NCI-H446 (cell line): ENCODE measurements at regions not wholly inside any gene's neighbourhood (a gene's known extent, or its start where the extent isn't known, plus 50 kb on each side); places are given as distances from the start of the nearest gene placed in this dataset.

ENCODE experiments used
- DNase-seq, 2 experiments: peaks; one replicate each; lab custom pipeline; 2025; lab: John Stamatoyannopoulos, UW

- DNase-seq = no peak
These were observed 118.8 kb upstream of the ADAMTS19 start for GRCh38 chr5:129341306-129341705.

- no peak for DNase-seq
These were observed 117.3 kb upstream of the ADAMTS19 start for GRCh38 chr5:129342796-129343195.

GRCh38 chr5:129345213-129345924 lies 114.7 kb upstream of the ADAMTS19 start:
- no peak for DNase-seq

- no peak for DNase-seq
These were observed 103.3 kb upstream of the ADAMTS19 start for GRCh38 chr5:129356846-129357245.

- DNase-seq = no peak
These were observed 102.0 kb upstream of the ADAMTS19 start for GRCh38 chr5:129358069-129358468.

- DNase-seq = no peak
These were observed 100.6 kb upstream of the ADAMTS19 start for GRCh38 chr5:129359450-129359849.

GRCh38 chr5:129361441-129362025 lies 98.6 kb upstream of the ADAMTS19 start:
- DNase-seq = no peak

- no peak for DNase-seq
These were observed 97.6 kb upstream of the ADAMTS19 start for GRCh38 chr5:129362456-129362855.

- no peak for DNase-seq
These were observed 96.1 kb upstream of the ADAMTS19 start for GRCh38 chr5:129363991-129364390.

GRCh38 chr5:129367883-129368282 lies 92.2 kb upstream of the ADAMTS19 start:
- no peak for DNase-seq

- DNase-seq = no peak
These were observed 88.1 kb upstream of the ADAMTS19 start for GRCh38 chr5:129372025-129372424.

GRCh38 chr5:129377504-129377903 lies 82.6 kb upstream of the ADAMTS19 start:
- no peak for DNase-seq

GRCh38 chr5:129378961-129379360 lies 81.1 kb upstream of the ADAMTS19 start:
- no peak for DNase-seq

GRCh38 chr5:129379406-129379805 lies 80.7 kb upstream of the ADAMTS19 start:
- DNase-seq = no peak

- no peak for DNase-seq
These were observed 77.0 kb upstream of the ADAMTS19 start for GRCh38 chr5:129382921-129383672.

- no peak for DNase-seq
These were observed 75.9 kb upstream of the ADAMTS19 start for GRCh38 chr5:129384193-129384592.

GRCh38 chr5:129384736-129385135 lies 75.4 kb upstream of the ADAMTS19 start:
- DNase-seq = no peak

- no peak for DNase-seq
These were observed 72.2 kb upstream of the ADAMTS19 start for GRCh38 chr5:129387944-129388343.

GRCh38 chr5:129392681-129393080 lies 67.4 kb upstream of the ADAMTS19 start:
- no peak for DNase-seq

GRCh38 chr5:129395247-129395646 lies 64.9 kb upstream of the ADAMTS19 start:
- no peak for DNase-seq

GRCh38 chr5:129398026-129398678 lies 61.9 kb upstream of the ADAMTS19 start:
- DNase-seq = no peak

GRCh38 chr5:129399069-129399468 lies 61.0 kb upstream of the ADAMTS19 start:
- DNase-seq = no peak
